ENCODE measurements at regions not wholly inside any gene's neighbourhood (a gene's known extent, or its start where the extent isn't known, plus 50 kb on each side); places are given as distances from the start of the nearest gene placed in this dataset.

DNA sequence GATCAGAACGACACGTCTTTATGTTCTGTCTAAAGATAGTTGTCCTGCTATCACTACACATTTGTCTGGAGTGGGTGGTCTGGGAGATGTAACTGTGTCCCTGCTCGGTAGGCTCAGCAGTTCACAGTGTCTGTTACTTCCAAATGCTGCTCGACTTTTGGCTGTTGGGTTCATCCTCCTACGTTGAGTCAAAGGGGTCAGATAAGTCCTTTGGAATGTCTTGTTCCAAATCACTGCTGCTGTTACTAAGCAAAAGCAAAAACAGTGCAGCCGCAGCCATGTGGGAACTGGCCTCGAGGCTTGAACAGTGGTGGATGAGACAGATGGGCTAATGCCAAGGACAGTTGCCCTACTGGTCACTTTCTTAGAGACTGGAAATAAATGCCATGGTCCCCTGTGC lies 272.2 kb upstream of the MAP3K7 start (continued):
- TF ChIP-seq ATF2 (IDR thresholded peaks at IDR 0.05; ENCODE audit: low read length): no peak
- TF ChIP-seq CHD7 (IDR thresholded peaks at IDR 0.05; ENCODE audit: insufficient replicate concordance, low read length): no peak
- no peak for TF ChIP-seq SP1 (IDR thresholded peaks at IDR 0.05; ENCODE audit: low read depth, low read length)

Measured in H1 (cell line).